ENCODE measurements at regions not wholly inside any gene's neighbourhood (a gene's known extent, or its start where the extent isn't known, plus 50 kb on each side); places are given as distances from the start of the nearest gene placed in this dataset.
A peak's percentile ranks its signal among the peaks of the same experiment; 100 is the strongest.

GRCh38 chr1:25107643-25108010 is 124.7 kb downstream of the SYF2 start:
- no peak for TF ChIP-seq PAX5 (IDR thresholded peaks at IDR 0.05; ENCODE audit: insufficient read depth, low read length, severe bottlenecking)
- no peak for TF ChIP-seq POLR2AphosphoS5 (IDR thresholded peaks at IDR 0.05; ENCODE audit: low read depth, low read length)
- TF ChIP-seq TAF1 (IDR thresholded peaks at IDR 0.05; ENCODE audit: low read depth, low read length) = no peak
- no peak for TF ChIP-seq POU2F2 (IDR thresholded peaks at IDR 0.05; ENCODE audit: low read depth, low read length)
- no peak for TF ChIP-seq SPI1 (IDR thresholded peaks at IDR 0.05; ENCODE audit: low read depth, low read length)
- TF ChIP-seq POLR2A (IDR thresholded peaks at IDR 0.05; ENCODE audit: low read depth, low read length) = no peak
- DNase-seq (ENCODE audit: insufficient read length, low spot score) (no peak), FAIRE-seq (no peak)

DNA sequence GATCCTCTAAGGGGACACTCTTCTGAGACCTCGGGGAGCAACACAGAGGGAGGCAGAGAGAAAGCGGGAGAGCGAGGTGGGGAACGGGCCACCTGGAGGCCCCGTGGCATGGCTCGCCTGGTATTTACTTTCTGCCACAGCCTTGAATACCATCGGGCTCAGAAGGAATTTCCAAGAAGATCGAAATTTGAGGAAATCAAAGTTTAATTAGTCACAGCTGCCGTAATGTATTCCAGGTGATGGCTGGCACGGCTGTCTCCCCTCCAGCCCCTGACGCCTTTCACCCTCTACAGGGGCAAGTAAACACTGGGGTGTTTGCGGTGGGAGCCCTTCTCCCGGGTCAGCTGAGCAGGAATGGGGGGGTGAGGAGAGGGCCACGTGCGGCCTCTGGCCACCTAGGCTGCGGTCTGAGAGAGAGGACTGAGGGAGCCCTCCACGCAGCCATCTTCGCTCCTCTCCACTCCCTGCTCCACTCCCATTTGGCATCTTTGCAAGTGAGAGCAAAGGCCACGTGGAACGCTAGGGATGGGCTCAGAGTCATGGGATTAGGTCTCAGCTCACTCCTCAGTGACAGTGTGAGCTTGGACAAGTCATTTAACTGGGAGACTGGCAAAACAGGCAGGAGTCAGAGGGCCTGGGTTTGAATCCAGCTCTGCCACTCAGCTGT is 125.2 kb downstream of the SYF2 start:
- TF ChIP-seq SPI1 (IDR thresholded peaks at IDR 0.05; ENCODE audit: low read depth, low read length) (no peak), POLR2A (IDR thresholded peaks at IDR 0.05; ENCODE audit: low read depth, low read length) (no peak), POLR2AphosphoS5 (IDR thresholded peaks at IDR 0.05; ENCODE audit: low read depth, low read length) (no peak), POU2F2 (IDR thresholded peaks at IDR 0.05; ENCODE audit: low read depth, low read length) (no peak), PAX5 (IDR thresholded peaks at IDR 0.05; ENCODE audit: insufficient read depth, low read length, severe bottlenecking) (no peak), TAF1 (IDR thresholded peaks at IDR 0.05; ENCODE audit: low read depth, low read length) (no peak)
- FAIRE-seq (no peak), DNase-seq (ENCODE audit: insufficient read length, low spot score) (no peak)

GRCh38 chr1:25106352-25106751 is 126.0 kb downstream of the SYF2 start:
- TF ChIP-seq TAF1 (IDR thresholded peaks at IDR 0.05; ENCODE audit: low read depth, low read length) = no peak
- TF ChIP-seq PAX5 (IDR thresholded peaks at IDR 0.05; ENCODE audit: insufficient read depth, low read length, severe bottlenecking) = no peak
- no peak for TF ChIP-seq POLR2AphosphoS5 (IDR thresholded peaks at IDR 0.05; ENCODE audit: low read depth, low read length)
- no peak for TF ChIP-seq POU2F2 (IDR thresholded peaks at IDR 0.05; ENCODE audit: low read depth, low read length)
- no peak for TF ChIP-seq POLR2A (IDR thresholded peaks at IDR 0.05; ENCODE audit: low read depth, low read length)
- TF ChIP-seq SPI1 (IDR thresholded peaks at IDR 0.05; ENCODE audit: low read depth, low read length) = no peak
- DNase-seq (ENCODE audit: insufficient read length, low spot score) = no peak
- FAIRE-seq = peak; percentile 82

DNA sequence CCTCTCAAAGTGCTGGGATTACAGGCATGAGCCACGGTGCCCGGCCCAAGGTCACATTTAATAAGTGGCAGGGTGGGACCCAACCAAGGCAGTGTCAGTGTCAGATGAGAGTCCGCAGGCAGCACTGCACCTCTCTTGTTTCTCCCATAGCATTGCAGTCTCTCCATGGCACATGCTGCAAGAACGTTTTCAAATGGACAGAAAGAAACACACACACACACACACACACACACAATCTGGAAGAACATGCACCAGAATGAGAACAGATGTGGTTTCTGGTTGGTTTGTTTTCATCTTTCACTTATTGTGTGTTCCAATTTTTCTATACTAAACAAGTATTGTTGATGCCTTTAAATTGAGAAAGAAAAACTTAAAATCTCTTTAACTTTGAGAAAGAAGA is 126.5 kb downstream of the SYF2 start:
- no peak for TF ChIP-seq POLR2AphosphoS5 (IDR thresholded peaks at IDR 0.05; ENCODE audit: low read depth, low read length)
- TF ChIP-seq POLR2A (IDR thresholded peaks at IDR 0.05; ENCODE audit: low read depth, low read length) = no peak
- no peak for TF ChIP-seq PAX5 (IDR thresholded peaks at IDR 0.05; ENCODE audit: insufficient read depth, low read length, severe bottlenecking)
- no peak for TF ChIP-seq SPI1 (IDR thresholded peaks at IDR 0.05; ENCODE audit: low read depth, low read length)
- no peak for TF ChIP-seq TAF1 (IDR thresholded peaks at IDR 0.05; ENCODE audit: low read depth, low read length)
- TF ChIP-seq POU2F2 (IDR thresholded peaks at IDR 0.05; ENCODE audit: low read depth, low read length) = no peak
- DNase-seq (ENCODE audit: insufficient read length, low spot score) (no peak), FAIRE-seq (peak; percentile 28)

DNA sequence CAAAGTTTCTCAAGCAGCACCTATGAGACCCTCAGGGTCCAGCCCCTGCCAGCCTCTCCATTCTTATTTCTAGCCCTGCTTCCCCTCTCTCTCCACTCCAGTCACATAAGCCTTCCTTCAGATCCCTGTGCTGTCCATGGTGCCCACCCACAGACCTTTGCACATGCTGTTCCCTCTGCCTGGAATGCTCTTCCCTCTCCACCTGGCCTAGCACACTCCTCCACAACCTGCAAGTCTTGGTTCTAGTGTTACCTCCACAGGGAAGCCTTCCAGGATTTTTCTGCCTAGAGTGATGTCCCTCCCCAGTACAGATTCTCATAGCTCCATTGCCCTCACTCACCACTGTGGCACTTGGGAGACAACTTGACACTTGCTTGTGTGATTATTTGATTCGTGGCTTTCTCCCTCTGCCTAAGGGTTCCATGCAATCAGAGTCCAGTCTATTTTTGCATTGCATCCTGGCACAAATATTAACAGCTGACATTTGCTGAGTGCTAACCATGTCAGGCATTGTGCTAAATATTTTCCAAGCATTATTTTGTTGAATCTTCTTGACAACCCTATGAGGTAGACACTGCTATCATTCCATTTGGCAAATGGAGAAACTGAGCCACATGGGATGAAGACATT is 127.3 kb downstream of the SYF2 start:
- DNase-seq (ENCODE audit: insufficient read length, low spot score) (no peak), FAIRE-seq (no peak)
- TF ChIP-seq SPI1 (IDR thresholded peaks at IDR 0.05; ENCODE audit: low read depth, low read length) (no peak), TAF1 (IDR thresholded peaks at IDR 0.05; ENCODE audit: low read depth, low read length) (no peak), POU2F2 (IDR thresholded peaks at IDR 0.05; ENCODE audit: low read depth, low read length) (no peak), POLR2A (IDR thresholded peaks at IDR 0.05; ENCODE audit: low read depth, low read length) (no peak), PAX5 (IDR thresholded peaks at IDR 0.05; ENCODE audit: insufficient read depth, low read length, severe bottlenecking) (no peak), POLR2AphosphoS5 (IDR thresholded peaks at IDR 0.05; ENCODE audit: low read depth, low read length) (no peak)

DNA sequence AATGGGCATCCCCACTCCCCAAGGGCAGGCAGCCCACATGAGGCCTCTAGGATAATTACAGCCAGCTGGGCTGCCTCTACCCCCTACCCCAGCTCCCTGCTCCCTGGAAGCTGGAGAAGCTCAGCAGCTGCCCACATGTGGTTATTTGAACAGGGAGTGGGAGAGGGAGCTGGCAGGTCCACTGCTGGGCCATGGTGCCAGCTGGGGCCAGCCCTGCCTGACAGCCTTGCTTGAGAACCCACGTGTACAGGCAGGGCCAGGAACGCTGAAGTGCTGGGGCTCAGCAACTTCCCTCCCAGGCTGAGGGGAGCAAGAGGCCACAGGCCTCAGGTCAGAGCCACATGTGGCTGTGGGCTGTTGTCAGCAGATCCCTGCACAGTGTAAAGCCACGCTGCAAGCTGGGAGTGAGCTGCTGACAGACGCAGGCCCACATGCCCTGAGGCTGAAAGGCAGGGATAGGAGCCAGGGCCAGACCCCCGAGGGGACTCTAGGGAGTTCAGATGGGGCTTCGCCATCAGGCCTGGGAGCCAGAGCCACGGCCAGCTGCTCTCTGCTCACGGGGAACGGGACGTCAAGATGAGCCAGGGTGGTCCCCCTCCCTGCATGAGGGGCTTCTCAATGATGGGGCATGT is 129.0 kb downstream of the SYF2 start:
- DNase-seq (ENCODE audit: insufficient read length, low spot score) (no peak), FAIRE-seq (no peak)
- TF ChIP-seq POU2F2 (IDR thresholded peaks at IDR 0.05; ENCODE audit: low read depth, low read length) (no peak), TAF1 (IDR thresholded peaks at IDR 0.05; ENCODE audit: low read depth, low read length) (no peak), SPI1 (IDR thresholded peaks at IDR 0.05; ENCODE audit: low read depth, low read length) (no peak), POLR2AphosphoS5 (IDR thresholded peaks at IDR 0.05; ENCODE audit: low read depth, low read length) (no peak), PAX5 (IDR thresholded peaks at IDR 0.05; ENCODE audit: insufficient read depth, low read length, severe bottlenecking) (no peak), POLR2A (IDR thresholded peaks at IDR 0.05; ENCODE audit: low read depth, low read length) (no peak)

GRCh38 chr1:25100151-25100833 is 132.0 kb downstream of the SYF2 start:
- FAIRE-seq (peak; percentile 59), DNase-seq (ENCODE audit: insufficient read length, low spot score) (no peak)
- TF ChIP-seq POLR2A (IDR thresholded peaks at IDR 0.05; ENCODE audit: low read depth, low read length) (no peak), SPI1 (IDR thresholded peaks at IDR 0.05; ENCODE audit: low read depth, low read length) (no peak), PAX5 (IDR thresholded peaks at IDR 0.05; ENCODE audit: insufficient read depth, low read length, severe bottlenecking) (no peak), POLR2AphosphoS5 (IDR thresholded peaks at IDR 0.05; ENCODE audit: low read depth, low read length) (no peak), TAF1 (IDR thresholded peaks at IDR 0.05; ENCODE audit: low read depth, low read length) (no peak), POU2F2 (IDR thresholded peaks at IDR 0.05; ENCODE audit: low read depth, low read length) (no peak)

- FAIRE-seq = peak; percentile 97
- no peak for DNase-seq (ENCODE audit: insufficient read length, low spot score)
- TF ChIP-seq SPI1 (IDR thresholded peaks at IDR 0.05; ENCODE audit: low read depth, low read length) = no peak
- no peak for TF ChIP-seq POU2F2 (IDR thresholded peaks at IDR 0.05; ENCODE audit: low read depth, low read length)
- no peak for TF ChIP-seq TAF1 (IDR thresholded peaks at IDR 0.05; ENCODE audit: low read depth, low read length)
- TF ChIP-seq PAX5 (IDR thresholded peaks at IDR 0.05; ENCODE audit: insufficient read depth, low read length, severe bottlenecking) = no peak
Measured at GRCh38 chr1:25099343-25099951, 132.9 kb downstream of the SYF2 start.
